ENCODE measurements at regions not wholly inside any gene's neighbourhood (a gene's known extent, or its start where the extent isn't known, plus 50 kb on each side); places are given as distances from the start of the nearest gene placed in this dataset.

GRCh38 chr5:179487145-179487544 is 63.2 kb upstream of the RUFY1 start:
- DNase-seq = no peak
- intact Hi-C loops (cut with DNase I) = no loop called here
- Histone ChIP-seq H3K27me3 (no peaks in the 10 kb centered on the region), H3K9ac (ENCODE audit: low read depth in 2 of 2, low read length in 2 of 2) (no peak overlapping the region), H3K9me3 (no peaks in the 10 kb centered on the region), H3K36me3 (no peaks in the 10 kb centered on the region), H3K27ac (no peak overlapping the region), H3K4me1 (no peaks in the 10 kb centered on the region), H3K4me3 (no peak overlapping the region)
- no peak for TF ChIP-seq CTCF (IDR thresholded peaks at IDR 0.05)

- Histone ChIP-seq H3K9ac (ENCODE audit: low read depth in 2 of 2, low read length in 2 of 2) (no peak overlapping the region), H3K27ac (no peak overlapping the region), H3K9me3 (no peaks in the 10 kb centered on the region), H3K27me3 (no peaks in the 10 kb centered on the region), H3K4me1 (no peaks in the 10 kb centered on the region), H3K4me3 (no peak overlapping the region), H3K36me3 (no peaks in the 10 kb centered on the region)
- no peak for DNase-seq
- no peak for TF ChIP-seq CTCF (IDR thresholded peaks at IDR 0.05)
- intact Hi-C loops (cut with DNase I) = no loop called here
Observed at GRCh38 chr5:179486596-179487051, 63.7 kb upstream of the RUFY1 start.

- H3K9me3 ChIP-seq = no peaks in the 10 kb centered on the region
- no peak for TF ChIP-seq CTCF (IDR thresholded peaks at IDR 0.05)
- H3K27ac ChIP-seq = no peak overlapping the region
- H3K36me3 ChIP-seq = no peaks in the 10 kb centered on the region
- H3K27me3 ChIP-seq = no peaks in the 10 kb centered on the region
- H3K9ac ChIP-seq (ENCODE audit: low read depth in 2 of 2, low read length in 2 of 2) = no peak overlapping the region
- H3K4me1 ChIP-seq = no peaks in the 10 kb centered on the region
- intact Hi-C loops (cut with DNase I) = no loop called here
- DNase-seq = no peak
- no peak overlapping the region for H3K4me3 ChIP-seq
Observed at GRCh38 chr5:179485845-179486575, 64.3 kb upstream of the RUFY1 start.

GRCh38 chr5:179484761-179485160 is 65.6 kb upstream of the RUFY1 start:
- no peak for DNase-seq
- H3K27me3 ChIP-seq = no peaks in the 10 kb centered on the region
- no peak for TF ChIP-seq CTCF (IDR thresholded peaks at IDR 0.05)
- no peak overlapping the region for H3K27ac ChIP-seq
- H3K9me3 ChIP-seq = no peaks in the 10 kb centered on the region
- no peaks in the 10 kb centered on the region for H3K36me3 ChIP-seq
- intact Hi-C loops (cut with DNase I) = no loop called here
- no peak overlapping the region for H3K9ac ChIP-seq (ENCODE audit: low read depth in 2 of 2, low read length in 2 of 2)
- no peak overlapping the region for H3K4me3 ChIP-seq
- no peaks in the 10 kb centered on the region for H3K4me1 ChIP-seq

- no peak for DNase-seq
- intact Hi-C loops (cut with DNase I) = no loop called here
- Histone ChIP-seq H3K9ac (ENCODE audit: low read depth in 2 of 2, low read length in 2 of 2) (no peak overlapping the region), H3K27ac (no peak overlapping the region), H3K4me1 (no peaks in the 10 kb centered on the region), H3K27me3 (no peaks in the 10 kb centered on the region), H3K36me3 (no peaks in the 10 kb centered on the region), H3K9me3 (no peaks in the 10 kb centered on the region), H3K4me3 (no peak overlapping the region)
- TF ChIP-seq CTCF (IDR thresholded peaks at IDR 0.05) = no peak
Observed at GRCh38 chr5:179484201-179484600, 66.2 kb upstream of the RUFY1 start.

Measured in colonic mucosa (tissue), 4 donors.